Prostate gland (tissue), 2 donors: ENCODE measurements at regions not wholly inside any gene's neighbourhood (a gene's known extent, or its start where the extent isn't known, plus 50 kb on each side); places are given as distances from the start of the nearest gene placed in this dataset.

Source experiments
- CTCF ChIP-seq, 4 experiments: fragments of 200-600 bp in 2 of 4; fragments of 450-650 bp in 2 of 4; sonication (generic) in 2 of 4; IDR thresholded peaks; 1 replicate in 3 of 4; 2 replicates in 1 of 4; pipeline ENCODE4 v1.5.1; 2016 to 2019; ENCODE audit warnings: antibody characterized with exemption in 4 of 4, mild to moderate bottlenecking in 2 of 4, moderate library complexity in 2 of 4
- POLR2A ChIP-seq: fragments of 450-650 bp; IDR thresholded peaks from one replicate; pipeline ENCODE4 v1.6.1; 2016; ENCODE audit warnings: antibody characterized with exemption, mild to moderate bottlenecking

GRCh38 chr5:93193431-93194347 is 387.3 kb downstream of the NR2F1-AS1 start:
- no peak for TF ChIP-seq CTCF (IDR thresholded peaks at IDR 0.05)
- no peak for TF ChIP-seq POLR2A
